CD4-positive, alpha-beta T cell (primary cell): ENCODE measurements at regions not wholly inside any gene's neighbourhood (a gene's known extent, or its start where the extent isn't known, plus 50 kb on each side); places are given as distances from the start of the nearest gene placed in this dataset.

Source experiments
- ATAC-seq: fragments of 200-7000 bp; cut with Tn5 transposase; one replicate; pipeline ENCODE4 v1.10.0; 2022; ENCODE audit warnings: mild to moderate bottlenecking; ENCODE audit not compliant: poor library complexity
- CTCF ChIA-PET: fragments of 350-600 bp; sonication (Branson Sonifier 250); formaldehyde crosslinking; loops from one replicate; lab custom pipeline; 2021; ENCODE audit warnings: antibody characterized with exemption, inconsistent platforms; lab: Charles Lee
- POLR2A ChIA-PET: fragments of 350-600 bp; sonication (Branson Sonifier 250); formaldehyde crosslinking; loops from one replicate; lab custom pipeline; 2021; ENCODE audit warnings: antibody characterized with exemption, inconsistent platforms; lab: Charles Lee
- DNase-seq, 14 experiments: peaks; one replicate each; pipeline ENCODE4 v3.0.0-alpha.2; 2013 to 2020; ENCODE audit warnings: mixed read lengths in 2 of 14
- H3K27ac ChIP-seq, 2 donors: one replicate each; pipeline versions ENCODE4 v1.5.1 to v1.7.0; 2013; ENCODE audit warnings: low read length in 2 of 2, low read depth in 1 of 2, mild to moderate bottlenecking in 1 of 2
- H3K27me3 ChIP-seq, 2 experiments: 1 replicate in 1 of 2; 2 replicates in 1 of 2; pipeline versions ENCODE4 v1.6.1 to v1.7.0; 2013; ENCODE audit warnings: low read length in 2 of 2, control low read depth in 1 of 2, mild to moderate bottlenecking in 1 of 2, moderate library complexity in 1 of 2; ENCODE audit not compliant: insufficient read depth in 2 of 2, control insufficient read depth in 1 of 2
- H3K36me3 ChIP-seq: one replicate; pipeline ENCODE4 v1.6.1; 2013; ENCODE audit warnings: low read length, control low read depth; ENCODE audit not compliant: insufficient read depth
- H3K4me1 ChIP-seq: one replicate; pipeline ENCODE4 v1.6.1; 2013; ENCODE audit warnings: low read length, control low read depth; ENCODE audit not compliant: insufficient read depth
- H3K4me3 ChIP-seq: one replicate; pipeline ENCODE4 v1.5.1; 2013; ENCODE audit warnings: mild to moderate bottlenecking, low read length, moderate library complexity
- H3K9me3 ChIP-seq, 2 experiments: 1 replicate in 1 of 2; 2 replicates in 1 of 2; pipeline versions ENCODE4 v1.6.1 to v1.7.0; 2013; ENCODE audit warnings: low read length in 2 of 2, mild to moderate bottlenecking in 2 of 2, control low read depth in 1 of 2, moderate library complexity in 1 of 2; ENCODE audit not compliant: control insufficient read depth in 1 of 2, insufficient read depth in 1 of 2
- H3K27ac Mint-ChIP-seq: one replicate; pipeline ENCODE4 v1.8.0; 2020; ENCODE audit warnings: mixed read lengths
- H3K27me3 Mint-ChIP-seq: one replicate; pipeline ENCODE4 v1.8.0; 2021; ENCODE audit warnings: mixed read lengths
- H3K36me3 Mint-ChIP-seq: one replicate; pipeline ENCODE4 v1.8.0; 2021; ENCODE audit warnings: low read depth, mixed read lengths
- H3K4me1 Mint-ChIP-seq: one replicate; pipeline ENCODE4 v1.8.0; 2021; ENCODE audit warnings: low read depth, mixed read lengths
- H3K4me3 Mint-ChIP-seq: one replicate; pipeline ENCODE4 v1.8.0; 2020; ENCODE audit warnings: mild to moderate bottlenecking, mixed read lengths
- H3K9me3 Mint-ChIP-seq: one replicate; pipeline ENCODE4 v1.8.0; 2020; ENCODE audit warnings: mixed read lengths
- CTCF ChIP-seq: fragments of 200-600 bp; IDR thresholded peaks from one replicate; pipeline ENCODE4 v1.8.0; 2022; ENCODE audit warnings: antibody characterized with exemption, mild to moderate bottlenecking
- intact Hi-C, 2 experiments: fragments of 100-400 bp; cut with DNase I in 1 of 2; cut with micrococcal nuclease in 1 of 2; formaldehyde crosslinking; loops; one replicate each; pipeline versions ENCODE4 v1.15.1 to v1.9.0; 2023 to 2025; cut with DNase I, micrococcal nuclease

GRCh38 chr4:107270614-107271013 is 234.5 kb upstream of the DKK2 start:
- no peak for TF ChIP-seq CTCF
- POLR2A ChIA-PET, result no interaction called here
- no peak overlapping the region for H3K4me3 ChIP-seq
- no peak for DNase-seq
- intact Hi-C loops, result no loop called here
- no peaks in the 10 kb centered on the region for H3K36me3 ChIP-seq
- no peaks in the 10 kb centered on the region for H3K9me3 Mint-ChIP-seq
- no peak overlapping the region for H3K4me3 Mint-ChIP-seq
- no peak overlapping the region for H3K27ac ChIP-seq
- no peaks in the 10 kb centered on the region for H3K36me3 Mint-ChIP-seq
- H3K27me3 Mint-ChIP-seq, result peaks cover 8% of the 10 kb centered on the region
- H3K4me1 Mint-ChIP-seq, result no peaks in the 10 kb centered on the region
- no peaks in the 10 kb centered on the region for H3K4me1 ChIP-seq
- H3K27ac Mint-ChIP-seq, result no peak overlapping the region
- no peaks in the 10 kb centered on the region for H3K27me3 ChIP-seq
- CTCF ChIA-PET, result no interaction called here
- peaks cover 0 to 12% of the 10 kb centered on the region in 2 experiments for H3K9me3 ChIP-seq
- no peak for ATAC-seq

- ChIA-PET POLR2A (no interaction called here), CTCF (no interaction called here)
- intact Hi-C loops, result no loop called here
- no peaks in the 10 kb centered on the region for H3K36me3 ChIP-seq
- no peak overlapping the region for H3K4me3 ChIP-seq
- H3K27ac Mint-ChIP-seq, result no peak overlapping the region
- H3K9me3 Mint-ChIP-seq, result no peaks in the 10 kb centered on the region
- H3K27me3 ChIP-seq, result no peaks in the 10 kb centered on the region
- no peak overlapping the region for H3K4me3 Mint-ChIP-seq
- DNase-seq, result no peak
- H3K4me1 ChIP-seq, result no peaks in the 10 kb centered on the region
- H3K4me1 Mint-ChIP-seq, result no peaks in the 10 kb centered on the region
- no peaks in the 10 kb centered on the region for H3K36me3 Mint-ChIP-seq
- peaks cover 0 to 12% of the 10 kb centered on the region in 2 experiments for H3K9me3 ChIP-seq
- no peak for ATAC-seq
- no peak for TF ChIP-seq CTCF
- no peak overlapping the region for H3K27ac ChIP-seq
- peaks cover 3% of the 10 kb centered on the region for H3K27me3 Mint-ChIP-seq
Measured at GRCh38 chr4:107269175-107269574, 233.1 kb upstream of the DKK2 start.

GRCh38 chr4:107265859-107266258 is 229.7 kb upstream of the DKK2 start:
- no peak for TF ChIP-seq CTCF
- no peak for ATAC-seq
- intact Hi-C loops, result no loop called here
- H3K4me3 Mint-ChIP-seq, result no peak overlapping the region
- Histone ChIP-seq H3K27ac (no peak overlapping the region), H3K4me1 (no peaks in the 10 kb centered on the region), H3K36me3 (no peaks in the 10 kb centered on the region), H3K4me3 (no peak overlapping the region), H3K27me3 (no peaks in the 10 kb centered on the region), H3K9me3 (peaks cover 0 to 11% of the 10 kb centered on the region in 2 experiments)
- no peaks in the 10 kb centered on the region for H3K4me1 Mint-ChIP-seq
- POLR2A ChIA-PET, result no interaction called here
- H3K27ac Mint-ChIP-seq, result no peak overlapping the region
- no peak for DNase-seq
- CTCF ChIA-PET, result interaction anchor here (1.4 kb wide), 1 partner anchor 13 kb away, joined by 3 read pairs; no protein-coding TSS in a partner anchor
- no peaks in the 10 kb centered on the region for H3K27me3 Mint-ChIP-seq
- no peaks in the 10 kb centered on the region for H3K36me3 Mint-ChIP-seq
- no peaks in the 10 kb centered on the region for H3K9me3 Mint-ChIP-seq
